IMR-90 (cell line): ENCODE measurements at regions not wholly inside any gene's neighbourhood (a gene's known extent, or its start where the extent isn't known, plus 50 kb on each side); places are given as distances from the start of the nearest gene placed in this dataset.

Experiments used
- ATAC-seq: fragments of 200-7000 bp; cut with Tn5 transposase; 2 replicates; pipeline ENCODE4 v1.9.1; 2020; ENCODE audit warnings: low read depth, mild to moderate bottlenecking, moderate library complexity
- BruUV-seq: library from RNA; stranded (reverse); fragments of 400-500 nt; replicated peaks from 2 replicates; lab custom pipeline; 2021; lab: Mats Ljungman, UMichigan
- CTCF ChIA-PET: fragments of 300-600 bp; formaldehyde crosslinking; extraction: SDS; loops from one replicate; lab custom pipeline; 2021; ENCODE audit warnings: antibody characterized with exemption; lab: Yijun Ruan, JAX
- POLR2A ChIA-PET: fragments of 300-600 bp; sonication (Branson Sonifier 250); formaldehyde crosslinking; loops from one replicate; lab custom pipeline; 2022; ENCODE audit warnings: antibody characterized with exemption; ENCODE audit not compliant: unreplicated experiment; lab: Charles Lee
- DNase-seq: peaks from one replicate; pipeline ENCODE4 v3.0.0; 2013
- H2AFZ ChIP-seq: replicated peaks from 2 replicates; pipeline ENCODE3; 2013; ENCODE audit warnings: low read length, mild to moderate bottlenecking; ENCODE audit not compliant: poor library complexity
- H2AK5ac ChIP-seq: 2 replicates; pipeline ENCODE4 v1.6.1; 2013; ENCODE audit warnings: low read depth, low read length, inconsistent platforms
- H2AK9ac ChIP-seq: replicated peaks from 2 replicates; pipeline ENCODE3; 2013; ENCODE audit warnings: mild to moderate bottlenecking, low read depth, low read length, moderate library complexity; ENCODE audit not compliant: poor library complexity
- H2BK120ac ChIP-seq: 2 replicates; pipeline ENCODE4 v1.6.1; 2013; ENCODE audit warnings: low read depth, low read length, inconsistent platforms
- H2BK15ac ChIP-seq: 3 replicates; pipeline ENCODE4 v1.6.1; 2013; ENCODE audit warnings: low read depth, low read length, inconsistent platforms
- H2BK20ac ChIP-seq: 2 replicates; pipeline ENCODE4 v1.6.1; 2013; ENCODE audit warnings: low read depth, mild to moderate bottlenecking, inconsistent platforms, low read length, moderate library complexity
- H2BK5ac ChIP-seq: 2 replicates; pipeline ENCODE4 v1.6.1; 2013; ENCODE audit warnings: mild to moderate bottlenecking, low read depth, low read length, inconsistent platforms; ENCODE audit not compliant: poor library complexity, severe bottlenecking
- H3K14ac ChIP-seq: replicated peaks from 2 replicates; pipeline ENCODE4 v1.6.1; 2013; ENCODE audit warnings: low read depth, low read length, inconsistent platforms
- H3K18ac ChIP-seq: 2 replicates; pipeline ENCODE4 v1.6.1; 2013; ENCODE audit warnings: low read depth, low read length, control low read depth
- H3K23ac ChIP-seq: 2 replicates; pipeline ENCODE4 v1.6.1; 2013; ENCODE audit warnings: low read depth, low read length, inconsistent platforms
- H3K27ac ChIP-seq: 2 replicates; pipeline ENCODE4 v1.5.1; 2013; ENCODE audit warnings: mild to moderate bottlenecking, control low read depth, low read length; ENCODE audit not compliant: insufficient read depth
- H3K27me3 ChIP-seq: 2 replicates; pipeline ENCODE4 v1.6.1; 2013; ENCODE audit warnings: low read length; ENCODE audit not compliant: control insufficient read depth, insufficient read depth
- H3K36me3 ChIP-seq: 2 replicates; pipeline ENCODE4 v1.6.1; 2013; ENCODE audit warnings: low read length, mixed read lengths; ENCODE audit not compliant: control insufficient read depth, insufficient read depth
- H3K4ac ChIP-seq: 2 replicates; pipeline ENCODE4 v1.6.1; 2013; ENCODE audit warnings: low read depth, low read length, inconsistent platforms
- H3K4me1 ChIP-seq: 2 replicates; pipeline ENCODE4 v1.6.1; 2013; ENCODE audit warnings: low read length, mixed read lengths; ENCODE audit not compliant: control insufficient read depth, insufficient read depth
- H3K4me2 ChIP-seq: 2 replicates; pipeline ENCODE4 v1.6.1; 2013; ENCODE audit warnings: low read depth, mild to moderate bottlenecking, control low read depth, low read length, moderate library complexity
- H3K4me3 ChIP-seq: 2 replicates; pipeline ENCODE4 v1.5.1; 2013; ENCODE audit warnings: low read depth, mild to moderate bottlenecking, control low read depth, low read length, moderate library complexity; ENCODE audit not compliant: insufficient read depth
- H3K56ac ChIP-seq: 2 replicates; pipeline ENCODE4 v1.6.1; 2013; ENCODE audit warnings: low read length, inconsistent platforms; ENCODE audit not compliant: insufficient read depth; ENCODE audit errors: extremely low read depth
- H3K79me1 ChIP-seq, 2 experiments: 2 replicates each; pipeline ENCODE4 v1.6.1; 2013; ENCODE audit warnings: low read length in 2 of 2, inconsistent platforms in 1 of 2, low read depth in 1 of 2
- H3K9ac ChIP-seq: 2 replicates; pipeline ENCODE4 v1.6.1; 2013; ENCODE audit warnings: low read depth, low read length, control low read depth
- H3K9me1 ChIP-seq: 2 replicates; pipeline ENCODE4 v1.6.1; 2013; ENCODE audit warnings: low read length, inconsistent platforms; ENCODE audit not compliant: insufficient read depth
- H3K9me3 ChIP-seq: 2 replicates; pipeline ENCODE4 v1.6.1; 2013; ENCODE audit warnings: low read length; ENCODE audit not compliant: control insufficient read depth, insufficient read depth
- H4K20me1 ChIP-seq: 2 replicates; pipeline ENCODE4 v1.6.1; 2013; ENCODE audit warnings: low read length, inconsistent platforms; ENCODE audit not compliant: insufficient read depth
- H4K5ac ChIP-seq: 2 replicates; pipeline ENCODE4 v1.6.1; 2013; ENCODE audit warnings: mild to moderate bottlenecking, low read depth, low read length, control low read depth
- H4K8ac ChIP-seq, 2 experiments: 2 replicates each; pipeline ENCODE4 v1.6.1; 2013; ENCODE audit warnings: low read depth in 2 of 2, low read length in 2 of 2, control low read depth in 1 of 2, inconsistent platforms in 1 of 2
- H4K91ac ChIP-seq: 2 replicates; pipeline ENCODE4 v1.6.1; 2013; ENCODE audit warnings: low read depth, low read length, inconsistent platforms; ENCODE audit not compliant: insufficient read depth
- BHLHE40 ChIP-seq: fragments of 150-350 bp; IDR thresholded peaks from 2 replicates; pipeline ENCODE4 v1.6.1; 2016; ENCODE audit warnings: mild to moderate bottlenecking, low read depth, low read length
- CEBPB ChIP-seq: IDR thresholded peaks from 2 replicates; pipeline ENCODE4 v1.6.1; 2012; ENCODE audit warnings: low read depth, low read length, improper control_type of control experiment
- ELK1 ChIP-seq: fragments of 150-350 bp; IDR thresholded peaks from 2 replicates; pipeline ENCODE4 v1.6.1; 2016; ENCODE audit warnings: low read depth, mild to moderate bottlenecking, low read length, moderate library complexity, borderline replicate concordance
- MAFK ChIP-seq: IDR thresholded peaks from 2 replicates; pipeline ENCODE4 v1.6.1; 2012; ENCODE audit warnings: low read depth, low read length, improper control_type of control experiment
- MXI1 ChIP-seq: IDR thresholded peaks from 2 replicates; pipeline ENCODE4 v1.6.1; 2012; ENCODE audit warnings: low read depth, mild to moderate bottlenecking, low read length, moderate library complexity, borderline replicate concordance
- RAD21 ChIP-seq: IDR thresholded peaks from 2 replicates; pipeline ENCODE4 v1.6.1; 2012; ENCODE audit warnings: low read length, improper control_type of control experiment
- RCOR1 ChIP-seq: IDR thresholded peaks from 2 replicates; pipeline ENCODE4 v1.6.1; 2012; ENCODE audit warnings: mild to moderate bottlenecking, low read length, improper control_type of control experiment; ENCODE audit not compliant: insufficient replicate concordance
- RFX5 ChIP-seq: IDR thresholded peaks from 2 replicates; pipeline ENCODE4 v1.8.0; 2012; ENCODE audit warnings: low read depth, mild to moderate bottlenecking, low read length, moderate library complexity
- WGBS, 2 experiments: methylation state at CpG; one replicate each; pipeline versions ENCODE4 v1.1.5 to v1.1.7; 2013; ENCODE audit warnings: missing lambda C conversion rate in 2 of 2; ENCODE audit not compliant: insufficient read length in 1 of 2; ENCODE audit errors: extremely low coverage in 2 of 2; 5-methylcytosine and 5-hydroxymethylcytosine counted together
- dilution Hi-C: fragments of 300-500 bp; cut with HindIII; formaldehyde crosslinking; loops from one replicate; pipeline ENCODE4 v1.14.3; 2018; ENCODE audit warnings: low sequenced_read_pairs; ENCODE audit not compliant: unreplicated experiment
- in situ Hi-C: fragments of 300-500 bp; cut with MboI; formaldehyde crosslinking; loops from 3 replicates; pipeline ENCODE4 v1.14.3; 2019; ENCODE audit warnings: low sequenced_read_pairs, inconsistent platforms, mixed read lengths
- intact Hi-C: fragments of 100-400 bp; cut with micrococcal nuclease; formaldehyde crosslinking; loops from 2 replicates; pipeline ENCODE4 v1.10.0; 2022
- TF ChIP-seq, protein P1 (sequence below): fragments of 150-350 bp; IDR thresholded peaks from 2 replicates; pipeline ENCODE4 v1.6.1; 2017; ENCODE audit warnings: mild to moderate bottlenecking, antibody characterized with exemption, low read length, low read depth

DNA sequence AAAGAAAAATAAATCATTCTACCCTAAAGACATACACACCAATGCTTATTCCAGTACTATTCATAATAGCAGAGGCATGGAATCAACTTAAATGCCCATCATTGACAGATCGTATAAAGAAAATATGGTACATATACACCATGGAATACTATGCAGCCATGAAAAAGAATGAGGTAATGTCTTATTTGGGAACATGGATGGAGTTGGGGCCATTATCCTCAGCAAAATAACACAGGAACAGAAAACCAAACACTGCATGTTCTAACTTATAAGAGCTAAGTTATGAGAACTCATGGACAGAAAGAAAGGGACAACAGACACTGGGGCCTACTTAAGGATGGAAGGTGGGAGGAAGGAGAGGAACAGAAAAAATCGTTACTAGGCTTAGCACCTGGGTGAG is 527.5 kb upstream of the ST8SIA4 start:
- TF ChIP-seq RFX5 (no peak), MAFK (no peak), RCOR1 (no peak), CEBPB (no peak), RAD21 (no peak), MXI1 (no peak), BHLHE40 (no peak), ELK1 (no peak)
- TF ChIP-seq, protein P1, sequence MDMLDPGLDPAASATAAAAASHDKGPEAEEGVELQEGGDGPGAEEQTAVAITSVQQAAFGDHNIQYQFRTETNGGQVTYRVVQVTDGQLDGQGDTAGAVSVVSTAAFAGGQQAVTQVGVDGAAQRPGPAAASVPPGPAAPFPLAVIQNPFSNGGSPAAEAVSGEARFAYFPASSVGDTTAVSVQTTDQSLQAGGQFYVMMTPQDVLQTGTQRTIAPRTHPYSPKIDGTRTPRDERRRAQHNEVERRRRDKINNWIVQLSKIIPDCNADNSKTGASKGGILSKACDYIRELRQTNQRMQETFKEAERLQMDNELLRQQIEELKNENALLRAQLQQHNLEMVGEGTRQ = no peak
- Histone ChIP-seq H3K9me1 (no peaks in the 10 kb centered on the region), H3K23ac (no peak overlapping the region), H2BK20ac (no peak overlapping the region), H2AK5ac (no peak overlapping the region), H2BK120ac (no peak overlapping the region), H4K20me1 (no peaks in the 10 kb centered on the region), H3K18ac (no peak overlapping the region), H4K8ac (no peak overlapping the region), H3K79me1 (no peaks in the 10 kb centered on the region), H2AFZ (no peak overlapping the region), H3K56ac (no peak overlapping the region), H3K4ac (no peak overlapping the region), H3K27ac (no peak overlapping the region), H3K14ac (no peak overlapping the region), H4K5ac (no peak overlapping the region), H3K4me1 (no peaks in the 10 kb centered on the region), H2AK9ac (no peak overlapping the region), H2BK5ac (no peak overlapping the region), H3K4me3 (no peak overlapping the region), H3K36me3 (no peaks in the 10 kb centered on the region), H3K9me3 (no peaks in the 10 kb centered on the region), H3K27me3 (no peaks in the 10 kb centered on the region), H3K9ac (no peak overlapping the region), H2BK15ac (no peak overlapping the region), H3K4me2 (no peak overlapping the region), H4K91ac (no peak overlapping the region)
- dilution Hi-C loops (no loop called here), intact Hi-C loops (no loop called here), in situ Hi-C loops (no loop called here)
- no peak for ATAC-seq
- ChIA-PET CTCF (no interaction called here), POLR2A (no interaction called here)
- BruUV-seq = no TSS peak
- WGBS, 2 experiments = no CpG with 5 or more reads among the region's 2 CpGs
- DNase-seq = no peak
